ENCODE measurements at regions not wholly inside any gene's neighbourhood (a gene's known extent, or its start where the extent isn't known, plus 50 kb on each side); places are given as distances from the start of the nearest gene placed in this dataset.

DNA sequence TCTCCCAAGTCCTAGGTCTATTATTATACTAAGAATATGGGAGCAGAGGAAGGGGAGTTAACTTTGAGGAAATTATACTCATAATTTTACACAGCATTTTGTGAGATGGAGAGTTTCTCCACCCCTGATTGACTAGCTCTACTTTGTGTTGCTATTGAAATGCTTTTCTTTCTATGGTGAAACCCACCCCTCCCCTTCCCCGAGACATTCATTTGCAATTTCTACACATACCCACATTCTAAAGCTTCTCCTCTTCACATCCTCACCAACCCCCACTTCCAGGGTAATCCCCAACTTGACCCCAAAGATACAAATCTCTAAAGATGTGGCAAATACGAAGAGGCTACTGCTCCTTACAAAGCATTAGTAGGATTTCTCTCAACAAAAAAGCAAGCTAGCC is 992.2 kb downstream of the BCL11A start:
- TF ChIP-seq, protein P1, sequence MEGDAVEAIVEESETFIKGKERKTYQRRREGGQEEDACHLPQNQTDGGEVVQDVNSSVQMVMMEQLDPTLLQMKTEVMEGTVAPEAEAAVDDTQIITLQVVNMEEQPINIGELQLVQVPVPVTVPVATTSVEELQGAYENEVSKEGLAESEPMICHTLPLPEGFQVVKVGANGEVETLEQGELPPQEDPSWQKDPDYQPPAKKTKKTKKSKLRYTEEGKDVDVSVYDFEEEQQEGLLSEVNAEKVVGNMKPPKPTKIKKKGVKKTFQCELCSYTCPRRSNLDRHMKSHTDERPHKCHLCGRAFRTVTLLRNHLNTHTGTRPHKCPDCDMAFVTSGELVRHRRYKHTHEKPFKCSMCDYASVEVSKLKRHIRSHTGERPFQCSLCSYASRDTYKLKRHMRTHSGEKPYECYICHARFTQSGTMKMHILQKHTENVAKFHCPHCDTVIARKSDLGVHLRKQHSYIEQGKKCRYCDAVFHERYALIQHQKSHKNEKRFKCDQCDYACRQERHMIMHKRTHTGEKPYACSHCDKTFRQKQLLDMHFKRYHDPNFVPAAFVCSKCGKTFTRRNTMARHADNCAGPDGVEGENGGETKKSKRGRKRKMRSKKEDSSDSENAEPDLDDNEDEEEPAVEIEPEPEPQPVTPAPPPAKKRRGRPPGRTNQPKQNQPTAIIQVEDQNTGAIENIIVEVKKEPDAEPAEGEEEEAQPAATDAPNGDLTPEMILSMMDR (IDR thresholded peaks at IDR 0.05; ENCODE audit: low read length) = no peak
- no peak for TF ChIP-seq EZH2 (IDR thresholded peaks at IDR 0.05; ENCODE audit: borderline replicate concordance, low read length)

Measured in OCI-LY1 (cell line).